RWPE2 (cell line): ENCODE measurements at regions not wholly inside any gene's neighbourhood (a gene's known extent, or its start where the extent isn't known, plus 50 kb on each side); places are given as distances from the start of the nearest gene placed in this dataset.
"Not testable (repeated sequence)": the region's sequence is repeated elsewhere in the genome, so short reads cannot be mapped to it uniquely, and the experiment has no call there.

Experiments used
- ATAC-seq: fragments of 200-7000 bp; cut with Tn5 transposase; 3 replicates; pipeline ENCODE4 v1.9.1; 2021; ENCODE audit warnings: low read depth
- DNase-seq: peaks from one replicate; pipeline ENCODE4 v3.0.0-alpha.2; 2020; ENCODE audit warnings: low spot score
- H3K27ac ChIP-seq: fragments of 450-650 bp; 2 replicates; pipeline ENCODE4 v1.5.1; 2017; ENCODE audit warnings: mild to moderate bottlenecking; ENCODE audit not compliant: poor library complexity, severe bottlenecking
- H3K27me3 ChIP-seq: fragments of 250-450 bp; sonication (Bioruptor Pico); 2 replicates; pipeline ENCODE4 v1.5.1; 2021; ENCODE audit warnings: mild to moderate bottlenecking, moderate library complexity; ENCODE audit not compliant: insufficient read depth, poor library complexity, severe bottlenecking
- H3K36me3 ChIP-seq: fragments of 250-450 bp; sonication (Bioruptor Pico); 2 replicates; pipeline ENCODE4 v1.5.1; 2020; ENCODE audit warnings: low read depth, mild to moderate bottlenecking, moderate library complexity
- H3K4me1 ChIP-seq: fragments of 250-450 bp; sonication (Bioruptor Pico); 2 replicates; pipeline ENCODE4 v1.5.1; 2021; ENCODE audit warnings: mild to moderate bottlenecking, moderate library complexity; ENCODE audit not compliant: insufficient read depth, poor library complexity, severe bottlenecking
- H3K4me3 ChIP-seq: fragments of 250-450 bp; sonication (Bioruptor Pico); 2 replicates; pipeline ENCODE4 v1.5.1; 2021; ENCODE audit warnings: mild to moderate bottlenecking, moderate library complexity; ENCODE audit not compliant: severe bottlenecking
- H3K9me3 ChIP-seq: fragments of 250-450 bp; sonication (Bioruptor Pico); 2 replicates; pipeline ENCODE4 v1.5.1; 2021; ENCODE audit warnings: mild to moderate bottlenecking, moderate library complexity; ENCODE audit not compliant: severe bottlenecking
- CTCF ChIP-seq: fragments of 450-650 bp; IDR thresholded peaks from one replicate; pipeline ENCODE4 v1.5.1; 2017; ENCODE audit warnings: mild to moderate bottlenecking, moderate library complexity; ENCODE audit not compliant: poor library complexity, severe bottlenecking

- Histone ChIP-seq H3K27me3 (no peaks in the 10 kb centered on the region), H3K4me1 (no peaks in the 10 kb centered on the region), H3K4me3 (no peak overlapping the region), H3K9me3 (no peaks in the 10 kb centered on the region), H3K27ac (no peak overlapping the region), H3K36me3 (no peaks in the 10 kb centered on the region)
- TF ChIP-seq CTCF = no peak
- ATAC-seq (no peak), DNase-seq (no peak)
These were observed 361.7 kb downstream of the ANAPC1 start for GRCh38 chr2:111522231-111522768.

DNA sequence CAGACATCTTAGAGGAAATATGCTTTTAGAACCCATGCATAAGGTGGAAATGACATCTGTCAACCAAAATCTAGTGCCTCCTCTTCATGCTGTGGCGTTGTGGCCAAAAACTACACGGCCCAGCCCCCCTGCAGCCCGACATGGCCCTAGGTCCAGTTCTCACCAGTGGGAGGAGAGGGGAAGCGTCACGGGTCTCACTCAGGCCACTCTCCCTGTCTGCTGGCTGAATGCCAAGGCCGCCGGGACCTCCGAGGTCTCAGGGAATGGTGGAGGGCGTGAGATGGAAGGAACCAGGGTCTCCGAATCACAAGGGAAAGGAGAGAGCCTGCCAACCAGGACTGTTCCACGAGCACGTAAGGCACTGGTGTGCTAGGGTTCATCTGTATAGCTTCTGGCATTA, 361.0 kb downstream of the ANAPC1 start:
- Histone ChIP-seq H3K4me1 (no peaks in the 10 kb centered on the region), H3K36me3 (no peaks in the 10 kb centered on the region), H3K9me3 (no peaks in the 10 kb centered on the region), H3K27ac (no peak overlapping the region), H3K4me3 (no peak overlapping the region), H3K27me3 (no peaks in the 10 kb centered on the region)
- ATAC-seq (no peak), DNase-seq (no peak)
- TF ChIP-seq CTCF = no peak

DNA sequence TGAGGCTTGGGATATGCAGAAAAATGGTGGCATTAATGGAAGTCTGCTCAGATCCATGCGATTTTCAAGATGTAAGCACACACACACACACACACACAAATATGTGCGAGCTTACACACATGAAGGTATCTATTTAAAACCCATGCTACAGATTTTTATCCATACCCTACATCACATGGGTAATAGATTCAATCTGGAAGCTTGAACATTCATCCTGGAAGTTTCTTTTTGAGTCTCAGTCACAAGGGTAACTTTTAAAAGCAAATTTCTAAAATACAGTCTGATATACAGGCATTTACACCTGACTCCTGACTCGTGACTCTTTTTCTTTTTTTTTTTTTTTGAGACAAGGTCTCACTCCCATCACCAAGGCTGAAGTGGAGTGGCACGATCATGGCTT, 359.0 kb downstream of the ANAPC1 start:
- not testable (repeated sequence) for H3K4me3 ChIP-seq, H3K4me1 ChIP-seq

GRCh38 chr2:111526041-111526639, 357.9 kb downstream of the ANAPC1 start:
- not testable (repeated sequence) for H3K27ac ChIP-seq, ATAC-seq, H3K27me3 ChIP-seq, H3K36me3 ChIP-seq, DNase-seq, H3K4me1 ChIP-seq, H3K9me3 ChIP-seq, H3K4me3 ChIP-seq

More for the DNA sequence above, 359.0 kb downstream of the ANAPC1 start:
- not testable (repeated sequence) for H3K27ac ChIP-seq, ATAC-seq, H3K27me3 ChIP-seq, H3K9me3 ChIP-seq, DNase-seq, H3K36me3 ChIP-seq

- not testable (repeated sequence) for H3K4me3 ChIP-seq, DNase-seq, H3K27ac ChIP-seq, ATAC-seq, H3K9me3 ChIP-seq, H3K4me1 ChIP-seq, H3K36me3 ChIP-seq, H3K27me3 ChIP-seq
These were observed 356.1 kb downstream of the ANAPC1 start for GRCh38 chr2:111527707-111528400.

- H3K27me3 ChIP-seq, H3K4me1 ChIP-seq, H3K27ac ChIP-seq, DNase-seq, H3K9me3 ChIP-seq, ATAC-seq, H3K4me3 ChIP-seq, H3K36me3 ChIP-seq: not testable (repeated sequence)
These were observed 355.0 kb downstream of the ANAPC1 start for GRCh38 chr2:111529022-111529421.

DNA sequence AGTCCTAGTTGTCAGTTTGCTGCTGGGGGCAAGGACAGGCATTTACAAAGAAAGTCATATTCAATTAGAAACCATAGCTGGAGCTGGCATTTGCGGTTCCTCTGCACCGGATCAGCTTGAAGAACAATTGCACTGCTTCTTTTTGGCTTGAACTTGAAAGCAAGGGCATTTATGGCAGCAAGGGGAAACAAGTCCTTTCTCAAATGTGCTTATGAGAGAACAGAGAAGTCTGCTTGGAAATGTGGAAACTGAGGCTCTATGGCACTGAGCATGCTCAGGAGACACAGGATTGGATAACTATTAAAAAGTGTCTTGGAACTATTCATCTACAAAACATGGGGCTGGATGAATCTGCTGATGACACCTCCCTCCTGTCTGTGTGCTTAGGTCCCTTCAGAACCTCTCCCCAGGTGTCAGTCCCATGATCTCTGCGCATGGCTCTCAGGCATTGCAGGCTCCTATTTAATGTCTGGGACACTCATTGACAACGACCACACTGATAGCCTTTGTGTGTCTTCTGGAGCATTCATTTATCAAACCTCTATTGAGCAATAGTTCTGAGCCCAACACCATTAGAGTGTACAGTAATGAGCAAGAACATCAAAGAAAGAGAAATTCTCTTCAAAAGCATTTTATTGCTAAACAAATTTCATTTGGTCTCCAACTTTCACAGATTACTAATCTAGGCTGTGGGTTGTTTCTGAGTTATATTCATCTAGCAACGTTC, 353.6 kb downstream of the ANAPC1 start:
- H3K36me3 ChIP-seq, H3K27me3 ChIP-seq, H3K9me3 ChIP-seq, ATAC-seq, H3K4me3 ChIP-seq, H3K27ac ChIP-seq, DNase-seq: not testable (repeated sequence)
- peaks cover 14% of the 10 kb centered on the region for H3K4me1 ChIP-seq

GRCh38 chr2:111532682-111533556, 351.1 kb downstream of the ANAPC1 start:
- peaks cover 24% of the 10 kb centered on the region for H3K4me1 ChIP-seq
- H3K27ac ChIP-seq = peak overlapping the region; percentile 78
- DNase-seq, H3K27me3 ChIP-seq, H3K9me3 ChIP-seq, H3K4me3 ChIP-seq, H3K36me3 ChIP-seq: not testable (repeated sequence)
- ATAC-seq = peak; percentile 78
